Stomach smooth muscle (tissue), 2 donors: ENCODE measurements at regions not wholly inside any gene's neighbourhood (a gene's known extent, or its start where the extent isn't known, plus 50 kb on each side); places are given as distances from the start of the nearest gene placed in this dataset.

ENCODE experiments used
- H3K27ac ChIP-seq: one replicate; pipeline ENCODE4 v1.7.0; 2013; ENCODE audit warnings: mild to moderate bottlenecking, low read length, inconsistent platforms
- H3K27me3 ChIP-seq, 2 donors: one replicate each; pipeline ENCODE4 v1.7.0; 2013; ENCODE audit warnings: low read length in 2 of 2; ENCODE audit not compliant: insufficient read depth in 2 of 2, control insufficient read depth in 1 of 2
- H3K36me3 ChIP-seq, 2 donors: one replicate each; pipeline ENCODE4 v1.7.0; 2013; ENCODE audit warnings: low read length in 2 of 2; ENCODE audit not compliant: control insufficient read depth in 2 of 2, insufficient read depth in 2 of 2
- H3K4me1 ChIP-seq: one replicate; pipeline ENCODE4 v1.7.0; 2013; ENCODE audit warnings: low read length; ENCODE audit not compliant: control insufficient read depth, insufficient read depth
- H3K4me3 ChIP-seq, 2 donors: one replicate each; pipeline ENCODE4 v1.7.0; 2013; ENCODE audit warnings: low read length in 2 of 2
- H3K9ac ChIP-seq, 2 donors: one replicate each; pipeline ENCODE4 v1.7.0; 2013; ENCODE audit warnings: low read length in 2 of 2, mild to moderate bottlenecking in 1 of 2
- H3K9me3 ChIP-seq, 2 donors: one replicate each; pipeline ENCODE4 v1.7.0; 2013; ENCODE audit warnings: low read length in 2 of 2; ENCODE audit not compliant: control insufficient read depth in 2 of 2
- donor health status: healthy.
- donor health status: Pancreatic carcinoma.

- H3K9ac ChIP-seq, result no peak overlapping the region
Observed at GRCh38 chr4:181611033-181611711, 632.0 kb upstream of the TENM3 start.

GRCh38 chr4:181611946-181612600 is 631.1 kb upstream of the TENM3 start:
- H3K4me1 ChIP-seq, result no peaks in the 10 kb centered on the region
- no peaks in the 10 kb centered on the region for H3K9me3 ChIP-seq
- no peaks in the 10 kb centered on the region for H3K36me3 ChIP-seq
- H3K9ac ChIP-seq, result no peak overlapping the region
- no peaks in the 10 kb centered on the region for H3K27me3 ChIP-seq
- no peak overlapping the region for H3K27ac ChIP-seq
- no peak overlapping the region for H3K4me3 ChIP-seq

More at GRCh38 chr4:181611033-181611711, 632.0 kb upstream of the TENM3 start:
- H3K9me3 ChIP-seq, result peaks cover 0 to 3% of the 10 kb centered on the region in 2 donors
- no peaks in the 10 kb centered on the region for H3K27me3 ChIP-seq
- no peak overlapping the region for H3K4me3 ChIP-seq
- no peaks in the 10 kb centered on the region for H3K4me1 ChIP-seq
- H3K27ac ChIP-seq, result no peak overlapping the region
- no peaks in the 10 kb centered on the region for H3K36me3 ChIP-seq

- no peak overlapping the region for H3K27ac ChIP-seq
- H3K36me3 ChIP-seq, result no peaks in the 10 kb centered on the region
- no peaks in the 10 kb centered on the region for H3K4me1 ChIP-seq
- H3K9me3 ChIP-seq, result no peaks in the 10 kb centered on the region
- no peak overlapping the region for H3K9ac ChIP-seq
- H3K27me3 ChIP-seq, result no peaks in the 10 kb centered on the region
- no peak overlapping the region for H3K4me3 ChIP-seq
Observed at GRCh38 chr4:181613200-181613599, 630.0 kb upstream of the TENM3 start.

GRCh38 chr4:181618038-181618618 is 625.1 kb upstream of the TENM3 start:
- H3K27ac ChIP-seq, result no peak overlapping the region
- H3K4me3 ChIP-seq, result no peak overlapping the region
- no peaks in the 10 kb centered on the region for H3K4me1 ChIP-seq
- H3K9ac ChIP-seq, result no peak overlapping the region
- H3K36me3 ChIP-seq, result no peaks in the 10 kb centered on the region
- no peaks in the 10 kb centered on the region for H3K27me3 ChIP-seq
- no peaks in the 10 kb centered on the region for H3K9me3 ChIP-seq

- no peaks in the 10 kb centered on the region for H3K9me3 ChIP-seq
- H3K9ac ChIP-seq, result no peak overlapping the region
- no peaks in the 10 kb centered on the region for H3K27me3 ChIP-seq
- no peak overlapping the region for H3K27ac ChIP-seq
- H3K4me3 ChIP-seq, result no peak overlapping the region
- no peaks in the 10 kb centered on the region for H3K4me1 ChIP-seq
- H3K36me3 ChIP-seq, result no peaks in the 10 kb centered on the region
Observed at GRCh38 chr4:181618896-181619295, 624.3 kb upstream of the TENM3 start.

GRCh38 chr4:181619651-181620050 is 623.6 kb upstream of the TENM3 start:
- no peak overlapping the region for H3K4me3 ChIP-seq
- no peak overlapping the region for H3K27ac ChIP-seq
- H3K27me3 ChIP-seq, result no peaks in the 10 kb centered on the region
- H3K36me3 ChIP-seq, result no peaks in the 10 kb centered on the region
- H3K9me3 ChIP-seq, result no peaks in the 10 kb centered on the region
- no peak overlapping the region for H3K9ac ChIP-seq
- no peaks in the 10 kb centered on the region for H3K4me1 ChIP-seq

- Histone ChIP-seq H3K27me3 (no peaks in the 10 kb centered on the region), H3K9ac (no peak overlapping the region), H3K36me3 (no peaks in the 10 kb centered on the region), H3K4me3 (no peak overlapping the region), H3K27ac (no peak overlapping the region), H3K9me3 (no peaks in the 10 kb centered on the region), H3K4me1 (no peaks in the 10 kb centered on the region)
Observed at GRCh38 chr4:181637186-181638105, 605.8 kb upstream of the TENM3 start.

GRCh38 chr4:181643466-181643865 is 599.7 kb upstream of the TENM3 start:
- no peak overlapping the region for H3K27ac ChIP-seq
- no peak overlapping the region for H3K4me3 ChIP-seq
- H3K36me3 ChIP-seq, result no peaks in the 10 kb centered on the region
- H3K27me3 ChIP-seq, result no peaks in the 10 kb centered on the region
- H3K9me3 ChIP-seq, result no peaks in the 10 kb centered on the region
- H3K4me1 ChIP-seq, result no peaks in the 10 kb centered on the region
- no peak overlapping the region for H3K9ac ChIP-seq

GRCh38 chr4:181645489-181645888 is 597.7 kb upstream of the TENM3 start:
- Histone ChIP-seq H3K4me3 (no peak overlapping the region), H3K9me3 (no peaks in the 10 kb centered on the region), H3K9ac (no peak overlapping the region), H3K4me1 (no peaks in the 10 kb centered on the region), H3K36me3 (no peaks in the 10 kb centered on the region), H3K27me3 (no peaks in the 10 kb centered on the region), H3K27ac (no peak overlapping the region)

- Histone ChIP-seq H3K4me3 (no peak overlapping the region), H3K27me3 (no peaks in the 10 kb centered on the region), H3K27ac (no peak overlapping the region), H3K4me1 (no peaks in the 10 kb centered on the region), H3K36me3 (no peaks in the 10 kb centered on the region), H3K9me3 (no peaks in the 10 kb centered on the region), H3K9ac (no peak overlapping the region)
Observed at GRCh38 chr4:181646864-181647263, 596.3 kb upstream of the TENM3 start.
